Chondrocyte (in vitro differentiated cells): ENCODE measurements at regions not wholly inside any gene's neighbourhood (a gene's known extent, or its start where the extent isn't known, plus 50 kb on each side); places are given as distances from the start of the nearest gene placed in this dataset.
A peak's percentile ranks its signal among the peaks of the same experiment; 100 is the strongest.

Experiments used
- DNase-seq: peaks from one replicate; pipeline ENCODE4 v3.0.0; 2021; ENCODE audit warnings: mixed read lengths, low spot score
- H3K27ac Mint-ChIP-seq: one replicate; pipeline ENCODE4 v1.8.0; 2021; ENCODE audit warnings: mild to moderate bottlenecking, moderate library complexity, mixed read lengths; ENCODE audit not compliant: unreplicated experiment
- H3K27me3 Mint-ChIP-seq: 2 replicates; pipeline ENCODE4 v1.8.0; 2021; ENCODE audit warnings: low read depth, mixed read lengths
- H3K36me3 Mint-ChIP-seq: 2 replicates; pipeline ENCODE4 v1.8.0; 2021; ENCODE audit warnings: low read depth, mixed read lengths
- H3K4me1 Mint-ChIP-seq: 2 replicates; pipeline ENCODE4 v1.8.0; 2021; ENCODE audit warnings: low read depth, mild to moderate bottlenecking, mixed read lengths
- H3K4me3 Mint-ChIP-seq: one replicate; pipeline ENCODE4 v1.8.0; 2021; ENCODE audit warnings: mild to moderate bottlenecking, moderate library complexity, mixed read lengths; ENCODE audit not compliant: unreplicated experiment
- H3K9me3 Mint-ChIP-seq: 2 replicates; pipeline ENCODE4 v1.8.0; 2021; ENCODE audit warnings: low read depth, mixed read lengths
- TF ChIP-seq, protein P1 (sequence below): fragments of 200-600 bp; sonication (generic); IDR thresholded peaks from 2 replicates; pipeline ENCODE4 v1.5.0; 2021; ENCODE audit warnings: antibody characterized with exemption, mild to moderate bottlenecking, moderate library complexity

DNA sequence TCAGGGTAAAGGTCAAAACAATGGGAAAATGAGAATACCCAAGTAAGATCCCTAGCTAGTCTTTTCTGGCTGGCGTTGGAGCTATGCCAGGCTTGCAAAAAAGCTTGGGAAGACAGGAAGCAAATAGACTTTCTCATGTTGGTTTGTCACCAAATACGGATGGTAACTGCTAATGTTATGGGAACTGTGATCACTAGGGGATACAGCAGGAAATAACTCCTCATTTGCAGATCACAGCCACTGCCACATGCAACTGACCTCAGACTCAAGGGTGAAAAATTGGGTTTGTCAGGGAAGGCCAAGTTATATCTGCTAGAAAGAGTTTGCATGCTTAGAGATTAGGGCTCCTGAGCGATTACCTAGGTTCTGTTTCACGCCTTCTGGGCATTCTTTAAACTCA lies 162.9 kb downstream of the NHLRC3 start:
- H3K27me3 Mint-ChIP-seq = no peaks in the 10 kb centered on the region
- no peak for DNase-seq
- H3K36me3 Mint-ChIP-seq = no peaks in the 10 kb centered on the region
- H3K4me1 Mint-ChIP-seq = peaks cover 22% of the 10 kb centered on the region
- no peaks in the 10 kb centered on the region for H3K9me3 Mint-ChIP-seq
- H3K4me3 Mint-ChIP-seq = no peak overlapping the region
- no peak overlapping the region for H3K27ac Mint-ChIP-seq
- TF ChIP-seq, protein P1, sequence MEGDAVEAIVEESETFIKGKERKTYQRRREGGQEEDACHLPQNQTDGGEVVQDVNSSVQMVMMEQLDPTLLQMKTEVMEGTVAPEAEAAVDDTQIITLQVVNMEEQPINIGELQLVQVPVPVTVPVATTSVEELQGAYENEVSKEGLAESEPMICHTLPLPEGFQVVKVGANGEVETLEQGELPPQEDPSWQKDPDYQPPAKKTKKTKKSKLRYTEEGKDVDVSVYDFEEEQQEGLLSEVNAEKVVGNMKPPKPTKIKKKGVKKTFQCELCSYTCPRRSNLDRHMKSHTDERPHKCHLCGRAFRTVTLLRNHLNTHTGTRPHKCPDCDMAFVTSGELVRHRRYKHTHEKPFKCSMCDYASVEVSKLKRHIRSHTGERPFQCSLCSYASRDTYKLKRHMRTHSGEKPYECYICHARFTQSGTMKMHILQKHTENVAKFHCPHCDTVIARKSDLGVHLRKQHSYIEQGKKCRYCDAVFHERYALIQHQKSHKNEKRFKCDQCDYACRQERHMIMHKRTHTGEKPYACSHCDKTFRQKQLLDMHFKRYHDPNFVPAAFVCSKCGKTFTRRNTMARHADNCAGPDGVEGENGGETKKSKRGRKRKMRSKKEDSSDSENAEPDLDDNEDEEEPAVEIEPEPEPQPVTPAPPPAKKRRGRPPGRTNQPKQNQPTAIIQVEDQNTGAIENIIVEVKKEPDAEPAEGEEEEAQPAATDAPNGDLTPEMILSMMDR = no peak

DNA sequence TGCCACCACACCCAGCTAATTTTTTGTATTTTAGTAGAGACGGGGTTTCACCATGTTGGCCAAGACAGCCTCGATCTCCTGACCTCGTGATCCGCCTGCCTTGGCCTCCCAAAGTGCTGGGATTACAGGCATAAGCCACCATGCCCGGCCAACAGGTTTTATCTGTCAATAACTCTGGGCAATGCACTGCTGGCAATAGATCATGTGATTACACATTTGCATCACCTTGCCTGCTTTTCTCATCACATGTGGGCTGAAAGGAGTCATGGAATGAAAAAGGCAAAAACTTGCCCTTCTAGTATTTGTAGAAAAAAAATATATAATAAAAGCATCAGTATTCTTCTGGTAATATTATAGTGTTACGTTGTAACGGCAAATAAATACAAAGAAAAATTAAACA lies 164.5 kb downstream of the NHLRC3 start:
- Mint-ChIP-seq H3K36me3 (peaks cover 3% of the 10 kb centered on the region), H3K4me3 (no peak overlapping the region), H3K27me3 (no peaks in the 10 kb centered on the region), H3K27ac (no peak overlapping the region), H3K9me3 (peaks cover 4% of the 10 kb centered on the region), H3K4me1 (peaks cover 11% of the 10 kb centered on the region)
- no peak for DNase-seq
- TF ChIP-seq, protein P1 = no peak

DNA sequence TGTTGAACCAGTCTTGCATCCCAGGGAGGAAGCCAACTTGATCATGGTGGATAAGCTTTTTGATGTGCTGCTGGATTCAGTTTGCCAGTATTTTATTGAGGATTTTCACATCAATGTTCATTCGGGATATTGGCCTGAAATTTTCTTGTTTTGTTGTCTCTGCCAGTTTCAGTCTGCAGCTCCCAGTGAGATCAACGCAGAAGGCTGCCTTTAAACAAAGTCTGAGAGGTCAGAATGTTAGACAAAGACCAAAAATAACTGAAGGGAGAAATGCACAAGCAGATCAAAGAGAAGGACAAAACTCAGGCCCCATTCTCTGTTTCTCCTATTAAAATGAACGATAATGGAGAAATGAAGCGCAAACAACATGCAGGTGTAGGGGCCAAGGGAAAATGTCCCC lies 170.4 kb downstream of the NHLRC3 start:
- Mint-ChIP-seq H3K27ac (no peak overlapping the region), H3K4me3 (no peak overlapping the region), H3K4me1 (peaks cover 23% of the 10 kb centered on the region), H3K9me3 (peaks cover 8% of the 10 kb centered on the region), H3K36me3 (peaks cover 6% of the 10 kb centered on the region), H3K27me3 (no peaks in the 10 kb centered on the region)
- TF ChIP-seq, protein P1 = no peak
- DNase-seq = no peak

DNA sequence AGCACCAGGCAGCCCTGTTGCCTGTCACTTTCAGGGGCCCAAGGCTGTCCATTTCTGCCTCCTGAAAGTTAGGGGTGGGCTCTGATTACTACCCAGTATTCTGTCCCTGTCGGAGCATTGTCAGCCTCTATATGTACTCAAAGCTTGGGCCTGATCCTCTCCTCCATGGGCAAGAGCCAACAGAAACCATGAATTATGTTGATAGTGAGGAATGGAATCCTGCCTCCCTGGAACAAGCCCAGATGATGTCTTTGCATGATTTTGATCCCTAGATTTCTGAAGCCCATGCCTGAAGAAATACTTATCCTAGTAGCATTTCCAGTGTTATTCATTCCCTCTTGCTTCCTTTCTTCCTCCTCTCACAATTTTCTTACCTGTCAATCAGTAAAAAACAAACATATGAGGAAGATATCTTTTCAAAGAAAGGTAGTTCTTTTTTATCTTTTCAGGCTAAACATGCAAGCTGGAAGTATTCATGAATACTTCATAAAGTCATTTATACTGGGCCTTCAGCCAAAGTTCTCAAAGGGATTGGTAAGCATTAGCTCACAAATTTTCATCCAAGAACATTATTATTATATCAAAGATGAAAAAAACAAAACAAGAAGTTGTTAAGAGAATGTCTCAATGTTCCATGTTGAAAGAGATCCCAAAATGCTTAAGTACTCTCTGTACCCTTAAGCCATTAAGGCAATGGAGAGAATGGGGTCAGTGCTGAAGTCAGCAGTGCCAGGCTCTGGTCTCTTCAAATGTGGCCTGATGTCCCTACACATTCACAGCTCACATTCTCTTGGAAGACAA lies 171.7 kb downstream of the NHLRC3 start:
- no peaks in the 10 kb centered on the region for H3K27me3 Mint-ChIP-seq
- TF ChIP-seq, protein P1 = no peak
- H3K36me3 Mint-ChIP-seq = peaks cover 6% of the 10 kb centered on the region
- peak overlapping the region; percentile 39 for H3K27ac Mint-ChIP-seq
- peaks cover 23% of the 10 kb centered on the region for H3K4me1 Mint-ChIP-seq
- no peak overlapping the region for H3K4me3 Mint-ChIP-seq
- no peak for DNase-seq
- peaks cover 8% of the 10 kb centered on the region for H3K9me3 Mint-ChIP-seq

DNA sequence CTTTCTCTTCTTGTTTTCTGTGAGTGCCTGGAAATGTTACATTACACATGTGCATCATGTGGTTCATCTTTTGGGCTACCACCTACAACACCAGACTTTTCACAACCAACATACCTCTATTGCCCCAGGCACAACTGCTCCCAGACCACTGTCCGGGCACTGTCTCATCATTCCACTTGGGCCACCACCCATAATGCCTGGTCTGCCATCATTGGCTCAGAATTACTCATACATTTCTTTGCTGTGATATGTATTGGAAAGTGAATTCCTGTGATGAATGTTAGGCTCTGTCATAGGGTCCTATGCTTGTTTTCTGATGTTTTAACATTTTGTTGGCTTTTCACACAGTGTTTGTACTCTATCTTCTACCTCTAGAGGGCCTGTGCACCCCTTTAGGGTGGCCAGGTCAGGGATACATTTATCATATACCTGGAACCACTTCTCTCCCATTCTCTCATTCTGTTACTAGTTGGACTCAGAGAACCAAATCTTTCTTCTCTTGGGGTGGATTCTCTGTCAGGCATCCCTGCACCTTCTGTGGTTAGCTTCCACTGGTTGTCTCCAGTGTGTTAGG lies 172.8 kb downstream of the NHLRC3 start:
- peaks cover 23% of the 10 kb centered on the region for H3K4me1 Mint-ChIP-seq
- H3K27ac Mint-ChIP-seq = peak overlapping the region; percentile 53
- TF ChIP-seq, protein P1 = peak; percentile 11
- H3K9me3 Mint-ChIP-seq = peaks cover 17% of the 10 kb centered on the region
- no peaks in the 10 kb centered on the region for H3K27me3 Mint-ChIP-seq
- peaks cover 12% of the 10 kb centered on the region for H3K36me3 Mint-ChIP-seq
- no peak for DNase-seq
- H3K4me3 Mint-ChIP-seq = no peak overlapping the region
